Posterior cingulate gyrus (tissue), 11 donors: ENCODE measurements at regions not wholly inside any gene's neighbourhood (a gene's known extent, or its start where the extent isn't known, plus 50 kb on each side); places are given as distances from the start of the nearest gene placed in this dataset.
A peak's percentile ranks its signal among the peaks of the same experiment; 100 is the strongest.

Source experiments
- DNase-seq, 10 donors: peaks; one replicate each; pipeline versions ENCODE4 v3.0.0 to v3.0.0-alpha.2; 2020 to 2021; ENCODE audit warnings: mixed read lengths in 3 of 10
- intact Hi-C: fragments of 100-400 bp; cut with DNase I; formaldehyde crosslinking; loops from one replicate; pipeline ENCODE4 v1.15.1; 2023

DNA sequence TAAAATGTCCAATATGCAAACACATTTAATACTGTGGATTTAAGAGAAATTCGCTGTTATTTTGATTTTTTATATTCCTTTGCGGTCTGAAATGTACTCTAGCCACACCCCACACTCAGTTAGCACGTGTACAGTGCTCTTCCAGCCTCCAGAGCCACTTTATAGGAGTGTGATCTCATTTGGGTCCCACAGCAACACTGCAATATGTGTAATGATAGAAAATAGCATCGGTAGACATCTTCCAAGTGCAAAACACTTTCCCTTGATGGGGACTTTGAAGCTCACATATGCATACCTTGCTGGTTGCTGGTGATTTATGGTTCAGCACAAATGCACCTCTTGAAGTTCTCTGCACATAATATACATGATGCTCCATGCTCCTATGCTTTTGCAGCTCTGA is 148.3 kb downstream of the GAS1 start:
- DNase-seq: no peak

DNA sequence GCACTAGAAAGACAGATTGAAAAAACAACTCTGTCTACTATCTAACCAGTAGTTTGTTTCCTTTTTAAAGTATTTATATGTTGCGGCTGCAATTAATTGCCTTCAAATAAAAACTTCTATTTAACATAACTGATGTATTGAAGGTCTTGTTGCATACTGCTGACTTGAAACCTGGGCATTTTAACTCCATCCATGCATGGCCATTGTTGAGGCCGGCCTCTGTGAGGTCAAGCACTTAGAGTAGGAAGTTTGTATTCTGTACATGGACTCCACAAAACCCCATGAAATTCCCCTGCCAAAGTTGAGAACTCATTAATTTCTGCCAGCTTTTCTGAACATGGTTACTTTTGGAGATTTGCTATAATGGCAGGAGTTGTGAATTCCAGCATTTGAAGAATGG is 150.6 kb downstream of the GAS1 start:
- intact Hi-C loops: no loop called here
- no peak for DNase-seq

More for the DNA sequence above, 148.3 kb downstream of the GAS1 start:
- intact Hi-C loops: no loop called here

- intact Hi-C loops: no loop called here
- DNase-seq: peak in 1 of 10 donors; percentile 56
Observed at GRCh38 chr9:86795823-86796553, 151.3 kb downstream of the GAS1 start.

DNA sequence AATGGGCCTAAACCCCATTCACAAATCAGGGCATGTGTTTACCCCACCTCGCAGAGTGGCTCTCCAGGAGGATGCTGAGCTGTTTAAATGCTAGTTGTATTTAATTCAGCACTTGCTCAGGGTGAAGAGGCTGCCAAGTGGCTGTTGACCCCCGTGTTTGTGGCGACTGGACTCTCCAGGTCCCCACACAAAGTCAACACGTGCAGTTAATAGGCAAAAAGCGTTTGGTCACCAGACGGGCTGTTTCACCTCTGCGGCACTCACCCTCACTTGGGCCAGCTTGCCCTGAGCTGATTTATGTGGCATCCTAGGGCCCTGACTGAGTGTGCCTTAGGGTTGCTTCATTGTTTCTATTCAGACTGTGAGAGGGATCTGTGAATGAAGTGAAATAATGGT is 152.3 kb downstream of the GAS1 start:
- intact Hi-C loops: no loop called here
- DNase-seq: peak in 1 of 10 donors; percentile 47

DNA sequence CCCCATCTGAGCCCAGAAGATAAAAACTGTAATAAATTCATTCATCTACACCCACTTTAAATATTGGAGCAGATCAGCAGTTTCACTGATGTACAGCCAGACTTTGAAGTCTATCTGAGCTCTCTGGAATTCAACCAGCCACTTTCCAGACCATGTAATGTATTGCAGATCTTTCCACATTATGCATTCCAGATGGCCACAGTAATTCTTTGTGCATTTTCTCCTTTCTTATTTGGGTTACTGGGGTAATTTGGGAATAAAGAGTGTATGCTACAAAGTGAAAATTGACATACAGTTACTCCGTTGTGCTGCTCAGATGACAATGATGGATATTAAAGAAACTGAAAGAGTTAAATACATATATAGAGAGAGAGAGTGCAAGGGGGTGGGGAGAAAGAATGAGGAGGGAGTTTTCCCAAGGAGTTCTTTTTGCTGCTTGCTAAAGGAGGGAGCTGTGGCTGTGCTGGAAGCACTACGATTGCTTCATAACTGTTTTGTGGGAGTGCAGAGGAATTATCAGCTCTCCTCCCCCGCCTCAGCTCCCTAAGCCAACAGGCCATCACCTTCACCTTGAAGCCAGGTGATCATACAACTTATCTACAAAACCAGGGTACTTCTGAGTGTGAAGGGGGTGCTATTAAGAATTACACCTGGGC is 152.8 kb downstream of the GAS1 start:
- intact Hi-C loops: no loop called here
- no peak for DNase-seq

DNA sequence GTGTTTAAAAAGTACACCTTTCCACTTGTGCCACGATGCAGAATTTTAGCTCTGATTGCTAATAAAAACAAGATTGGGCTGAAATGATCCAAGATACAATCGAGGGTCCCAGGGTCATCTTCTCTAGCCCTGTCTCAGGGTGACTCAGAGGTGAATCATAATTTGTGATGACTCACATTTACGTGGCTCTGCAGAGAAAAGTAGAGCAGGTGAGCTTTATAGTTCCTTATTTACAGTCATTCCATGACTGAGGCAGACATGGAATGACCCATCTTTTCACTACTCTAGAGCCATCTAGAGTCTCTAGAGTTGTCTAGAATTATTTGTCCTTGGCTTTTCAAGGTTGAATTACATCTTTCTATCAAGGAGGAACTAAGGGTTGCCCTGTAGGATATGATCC is 155.2 kb downstream of the GAS1 start:
- no peak for DNase-seq
- intact Hi-C loops: no loop called here

- DNase-seq: no peak
- intact Hi-C loops: no loop called here
Observed at GRCh38 chr9:86790805-86791204, 156.5 kb downstream of the GAS1 start.

DNA sequence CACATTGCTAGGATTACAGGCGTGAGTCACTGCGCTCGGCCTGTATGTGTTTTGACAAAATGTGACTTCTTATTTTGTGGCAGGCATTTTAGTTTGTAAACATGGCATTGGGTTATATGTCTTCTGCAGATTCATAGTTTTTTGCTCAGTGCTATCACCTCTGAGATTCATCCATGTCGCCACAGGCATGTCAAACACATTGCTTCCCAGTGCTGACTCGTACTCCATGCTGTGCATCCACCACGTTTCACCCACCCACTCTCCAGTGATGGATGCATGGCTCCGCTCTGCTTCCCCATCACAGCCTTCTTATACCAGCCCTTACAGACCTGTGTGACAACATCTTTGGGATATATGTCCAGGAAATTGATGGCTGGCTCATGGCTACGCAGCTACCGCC is 158.8 kb downstream of the GAS1 start:
- no peak for DNase-seq
- intact Hi-C loops: no loop called here

DNA sequence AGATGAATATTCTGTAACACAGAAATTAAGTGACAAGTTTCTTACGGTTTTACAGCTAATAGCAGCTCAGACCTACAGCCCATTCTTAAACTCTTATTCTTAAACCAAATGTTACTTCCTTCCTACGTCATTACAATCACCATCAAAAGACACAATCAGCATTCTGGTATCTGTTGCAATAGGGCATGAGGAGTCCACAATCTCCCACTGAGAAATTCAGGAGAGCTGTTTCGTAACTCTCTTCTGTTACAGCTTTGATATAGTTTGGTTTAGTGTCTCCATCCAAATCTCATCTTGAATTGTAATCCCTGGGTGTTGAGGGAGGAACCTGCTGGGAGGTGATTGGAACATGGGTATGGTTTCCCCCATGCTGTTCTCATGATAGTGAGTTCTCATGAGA is 163.4 kb downstream of the GAS1 start:
- intact Hi-C loops: no loop called here
- DNase-seq: no peak

DNA sequence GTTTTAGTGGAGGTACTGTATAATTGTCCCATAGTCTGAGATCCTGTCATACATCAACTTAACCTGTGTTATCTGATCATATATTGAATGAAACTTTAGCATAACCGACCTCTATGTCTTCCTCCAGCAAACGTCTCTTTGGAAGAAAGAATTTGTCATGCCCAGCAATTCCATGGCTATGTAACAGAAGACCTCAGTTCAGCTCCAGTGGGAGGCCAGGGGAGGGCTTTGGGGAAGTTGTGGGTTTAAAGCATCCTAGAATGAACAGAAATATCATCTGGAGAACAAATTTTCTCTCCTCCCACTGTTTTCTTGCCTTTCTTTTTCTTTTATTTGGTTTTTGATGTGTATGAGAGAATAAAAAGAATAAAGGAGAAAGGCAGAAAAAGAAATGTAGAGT is 164.5 kb downstream of the GAS1 start:
- no peak for DNase-seq
- intact Hi-C loops: no loop called here

DNA sequence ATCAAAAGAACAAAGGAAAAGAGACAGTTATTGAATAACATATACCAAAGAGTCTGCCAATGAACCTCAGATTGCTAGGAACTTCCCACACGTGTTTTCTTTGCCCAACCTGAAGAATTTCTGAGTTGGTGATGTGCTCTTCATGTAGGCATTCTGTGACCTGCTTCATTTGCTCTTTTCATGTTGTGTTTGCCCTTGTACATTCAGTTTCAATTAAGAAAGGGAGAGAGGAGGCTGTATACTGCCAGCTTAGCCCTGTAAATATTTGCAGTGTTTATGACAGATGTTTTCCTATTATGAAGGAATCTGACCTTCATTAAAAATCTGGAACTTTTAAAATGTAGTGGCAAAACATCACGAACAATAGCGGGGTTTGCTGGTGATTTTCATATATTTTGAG is 168.5 kb downstream of the GAS1 start:
- intact Hi-C loops: no loop called here
- no peak for DNase-seq

DNA sequence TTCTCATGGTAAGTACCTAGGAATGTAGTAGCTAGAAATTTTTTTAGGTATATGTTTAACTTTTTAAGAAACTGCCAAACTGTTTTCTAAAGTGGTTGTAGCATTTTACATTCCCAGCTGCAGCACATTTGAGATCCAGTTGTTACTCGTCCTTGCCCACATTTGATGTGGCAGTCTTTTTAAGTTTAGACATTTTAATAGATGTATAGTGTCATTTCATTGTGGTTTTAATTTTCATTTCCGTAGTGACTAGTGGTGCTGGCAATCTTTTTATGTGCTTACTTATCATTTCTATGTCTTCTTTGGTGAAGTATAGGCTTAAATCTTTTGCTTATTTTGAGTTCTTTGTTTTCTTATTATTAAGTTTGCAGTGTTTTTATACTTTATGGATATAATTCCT is 171.6 kb downstream of the GAS1 start:
- DNase-seq: no peak
- intact Hi-C loops: no loop called here

DNA sequence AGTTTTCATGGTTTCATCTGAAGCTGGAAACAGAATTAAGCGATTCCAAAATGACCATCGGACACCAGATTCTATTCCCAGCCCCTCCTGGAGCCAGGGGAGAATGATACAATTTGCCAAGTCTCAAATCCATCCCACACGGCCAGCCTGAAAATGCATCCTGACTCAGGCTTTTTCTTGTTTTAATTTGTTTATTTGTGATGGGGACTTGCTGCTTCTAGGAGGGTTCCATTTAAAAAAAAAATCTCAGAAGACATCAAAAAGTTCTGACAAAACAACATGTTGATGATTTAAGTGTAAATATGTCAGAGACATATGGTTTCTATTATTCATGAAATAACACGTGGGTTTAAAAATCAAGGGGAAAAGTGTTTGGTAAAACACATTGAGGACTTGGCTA is 173.2 kb downstream of the GAS1 start:
- DNase-seq: no peak
- intact Hi-C loops: no loop called here

DNA sequence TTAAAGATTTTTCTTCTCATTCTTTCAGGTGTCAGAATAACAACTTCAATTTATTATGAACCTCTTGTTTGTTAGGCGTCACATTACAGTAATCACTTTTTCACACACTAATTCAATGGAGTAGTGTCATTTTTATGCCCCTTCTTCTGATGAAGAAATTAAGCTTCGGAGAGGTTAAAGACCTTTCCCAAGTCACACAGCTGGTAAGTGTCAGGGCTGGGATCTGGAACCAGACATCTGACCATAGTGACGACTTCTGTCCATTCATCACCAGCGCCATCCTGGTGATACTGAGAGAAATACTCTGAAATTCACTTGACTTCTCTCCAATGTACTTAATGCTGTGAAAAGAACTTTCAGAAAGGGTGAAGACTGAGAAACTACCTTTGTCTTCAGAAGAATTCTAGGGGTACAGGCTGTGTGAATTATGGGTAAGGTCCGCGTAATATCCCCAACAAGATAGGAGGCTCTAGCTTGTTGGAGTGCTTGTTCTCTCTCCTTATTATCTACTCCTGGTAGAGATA is 173.8 kb downstream of the GAS1 start:
- intact Hi-C loops: no loop called here

DNA sequence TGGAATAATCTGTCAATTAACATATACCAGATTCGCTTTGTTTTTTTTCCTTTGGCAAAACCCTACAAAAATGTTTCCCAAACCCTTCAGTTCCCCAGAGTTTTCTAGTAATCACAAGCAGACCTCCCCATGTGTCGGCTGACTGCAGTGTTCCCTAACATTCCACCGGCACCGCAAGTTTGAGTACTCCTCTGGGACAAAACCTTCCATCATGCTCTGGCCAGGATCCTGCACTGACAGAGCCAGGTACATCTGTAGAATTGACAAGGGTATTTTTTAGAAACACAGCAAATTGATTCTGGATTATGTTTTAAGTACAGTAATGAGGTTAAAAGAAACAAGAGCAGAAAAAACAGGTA is 174.7 kb downstream of the GAS1 start:
- no peak for DNase-seq
- intact Hi-C loops: no loop called here

More for the DNA sequence above, 173.8 kb downstream of the GAS1 start:
- DNase-seq: no peak

- intact Hi-C loops: no loop called here
- DNase-seq: no peak
Observed at GRCh38 chr9:86771941-86772634, 175.2 kb downstream of the GAS1 start.

GRCh38 chr9:86771420-86771819 is 175.9 kb downstream of the GAS1 start:
- DNase-seq: no peak

DNA sequence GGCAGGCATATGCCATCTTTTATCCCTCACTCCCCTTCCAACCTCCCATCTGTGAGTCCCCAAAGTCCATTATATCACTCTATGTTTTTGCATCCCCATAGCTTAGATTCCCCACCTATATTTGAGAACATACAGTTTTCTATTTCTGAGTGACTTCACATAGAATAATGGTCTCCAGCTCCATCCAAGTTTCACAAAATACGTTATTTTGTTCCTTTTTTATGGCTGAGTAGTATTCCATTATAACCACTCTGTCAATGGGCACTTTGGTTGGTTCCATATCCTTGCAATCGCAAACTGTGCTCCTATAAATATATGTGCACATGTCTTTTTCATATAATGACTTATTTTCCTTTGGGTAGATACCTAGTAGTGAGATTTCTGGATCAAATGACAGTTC is 178.6 kb downstream of the GAS1 start:
- no peak for DNase-seq
- intact Hi-C loops: no loop called here

More at GRCh38 chr9:86771420-86771819, 175.9 kb downstream of the GAS1 start:
- intact Hi-C loops: no loop called here

GRCh38 chr9:86768020-86768419 is 179.3 kb downstream of the GAS1 start:
- intact Hi-C loops: no loop called here
- no peak for DNase-seq

- intact Hi-C loops: no loop called here
- no peak for DNase-seq
Observed at GRCh38 chr9:86767373-86767772, 179.9 kb downstream of the GAS1 start.

GRCh38 chr9:86766912-86767311 is 180.4 kb downstream of the GAS1 start:
- DNase-seq: peak in 1 of 10 donors; percentile 75
- intact Hi-C loops: no loop called here

- intact Hi-C loops: no loop called here
- DNase-seq: no peak
Observed at GRCh38 chr9:86766511-86766910, 180.8 kb downstream of the GAS1 start.
